Activated T-helper 1 cell treated with anti-CD3 and anti-CD28 coated beads, Interleukin-2, amount 50 U/mL, for 16 hours (primary cell): ENCODE measurements at regions not wholly inside any gene's neighbourhood (a gene's known extent, or its start where the extent isn't known, plus 50 kb on each side); places are given as distances from the start of the nearest gene placed in this dataset.
"Not testable (repeated sequence)": the region's sequence is repeated elsewhere in the genome, so short reads cannot be mapped to it uniquely, and the experiment has no call there.

Experiments used
- DNase-seq, 2 donors: peaks; one replicate each; pipeline ENCODE4 v3.0.0-alpha.2; 2020; ENCODE audit warnings: low read depth in 1 of 2, low spot score in 1 of 2

GRCh38 chrX:43350935-43351334, 305.2 kb upstream of the MAOA start:
- DNase-seq: no peak

GRCh38 chrX:43357741-43358140, 298.4 kb upstream of the MAOA start:
- no peak for DNase-seq

DNA sequence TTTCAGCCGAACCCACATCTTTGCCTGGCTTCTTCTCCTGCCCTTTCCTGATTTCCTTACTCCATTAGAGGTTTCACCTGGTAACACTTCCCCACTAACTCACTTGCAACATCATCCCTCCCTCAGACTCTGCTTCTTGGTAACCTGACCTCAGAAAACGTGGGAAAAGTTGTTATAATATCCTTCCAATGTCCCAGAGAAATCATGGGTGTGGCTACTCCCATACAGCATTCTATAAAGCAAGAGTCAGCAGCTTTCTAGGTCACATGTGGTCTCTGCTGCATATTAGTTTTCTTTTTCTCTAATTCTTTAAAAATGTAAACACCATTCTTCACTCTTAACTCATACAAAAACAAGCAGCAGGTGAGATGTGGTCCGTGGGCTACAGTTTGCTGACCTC, 283.1 kb upstream of the MAOA start:
- DNase-seq: no peak

GRCh38 chrX:43375136-43375535, 281.0 kb upstream of the MAOA start:
- DNase-seq: no peak

DNA sequence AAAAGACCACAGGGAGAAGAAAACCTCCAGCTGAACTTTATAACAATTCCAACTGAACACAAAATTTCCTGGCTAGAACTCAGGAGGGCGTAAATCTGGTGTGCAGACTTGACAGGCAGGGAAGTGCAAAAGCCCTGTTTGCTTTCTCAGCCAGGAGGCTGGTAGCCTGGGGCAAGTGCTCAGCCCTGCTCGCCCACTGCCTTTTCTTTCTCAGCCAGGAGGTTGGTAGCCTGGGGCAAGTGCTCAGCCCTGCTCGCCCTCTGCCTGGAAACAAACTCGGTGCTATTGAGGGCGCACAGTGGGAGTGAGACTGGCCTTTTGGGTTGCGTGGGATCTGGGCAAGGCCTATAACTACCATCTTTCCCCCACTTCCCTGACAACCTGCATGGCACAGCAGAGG, 275.4 kb upstream of the MAOA start:
- no peak for DNase-seq

GRCh38 chrX:43386875-43387274, 269.2 kb upstream of the MAOA start:
- no peak for DNase-seq

DNA sequence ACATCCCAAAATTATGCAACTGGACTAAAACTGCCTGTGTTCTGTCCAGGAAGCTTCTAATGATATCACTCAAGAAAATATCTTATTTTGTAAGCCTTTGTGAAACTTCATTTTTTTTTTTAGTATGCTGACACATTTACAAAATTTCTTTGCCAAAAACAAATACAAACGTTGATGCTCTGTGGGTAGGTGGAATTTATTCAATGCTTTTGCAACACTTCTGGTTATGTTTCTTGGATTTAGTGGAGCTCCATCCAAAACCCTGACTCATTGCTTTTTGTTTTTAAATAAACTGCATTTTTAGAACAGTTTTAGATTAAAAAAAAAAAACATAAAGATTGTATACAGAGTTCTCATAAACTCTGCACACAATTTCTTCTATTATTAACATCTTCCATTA, 250.9 kb upstream of the MAOA start:
- DNase-seq: no peak

GRCh38 chrX:43423876-43424275, 232.2 kb upstream of the MAOA start:
- no peak for DNase-seq

- DNase-seq: no peak
These were observed 219.6 kb upstream of the MAOA start for GRCh38 chrX:43436517-43436916.

DNA sequence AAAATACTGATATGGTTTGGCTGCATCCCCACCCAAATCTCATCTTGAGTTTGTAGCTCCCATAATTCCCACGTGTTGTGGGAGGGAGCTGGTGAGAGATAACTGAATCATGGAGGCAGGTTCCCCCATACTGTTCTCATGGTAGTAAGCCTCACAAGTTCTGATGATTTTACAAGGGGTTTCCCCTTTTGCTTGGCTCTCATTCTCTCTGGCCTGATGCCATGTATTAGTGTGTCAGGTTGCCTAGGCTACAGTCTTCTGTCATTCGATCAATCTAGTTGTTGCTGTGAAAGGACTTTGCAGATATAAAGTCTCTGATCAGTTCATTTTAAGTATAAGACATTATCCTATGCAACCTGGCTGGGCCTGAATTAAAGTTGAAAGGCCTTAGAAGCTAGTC, 209.3 kb upstream of the MAOA start:
- no peak for DNase-seq

DNA sequence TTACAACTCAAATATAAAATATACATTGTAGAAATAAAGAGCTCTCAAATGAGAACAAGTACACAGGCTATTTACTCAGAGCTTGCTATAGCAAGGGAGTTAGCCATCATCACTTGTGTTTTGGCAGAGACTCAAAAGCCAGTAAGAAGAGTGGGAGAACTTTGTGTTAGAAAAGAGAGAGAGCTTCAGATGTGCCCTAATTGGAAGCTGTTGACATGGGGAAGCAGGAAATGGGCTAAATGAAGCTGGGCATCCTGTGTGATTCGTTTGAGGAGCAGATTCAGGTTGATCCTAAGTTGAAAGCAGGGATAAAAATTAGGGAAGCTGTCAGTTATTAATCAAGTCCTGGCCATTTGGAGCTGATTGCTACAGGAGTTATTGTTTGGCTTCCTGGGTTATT, 207.4 kb upstream of the MAOA start:
- no peak for DNase-seq

DNA sequence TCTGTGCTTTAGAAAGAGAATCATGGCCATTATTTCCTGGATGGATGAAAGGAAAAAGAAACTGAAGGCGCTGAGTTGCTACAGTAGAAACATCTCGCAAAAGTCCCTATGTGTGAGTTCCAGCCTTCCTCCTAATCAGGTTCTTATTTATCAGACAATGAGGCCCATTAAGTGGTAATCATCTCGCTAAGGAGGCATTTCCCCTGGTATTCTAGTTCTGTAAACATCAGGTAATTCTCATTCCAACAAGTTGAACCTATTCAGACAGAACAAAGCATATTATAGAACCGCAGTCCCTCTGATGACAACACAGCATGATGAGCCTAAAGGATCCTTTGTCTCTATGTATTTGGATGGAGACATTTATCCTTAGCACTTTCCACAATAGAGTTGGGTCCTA, 205.7 kb upstream of the MAOA start:
- DNase-seq: no peak

GRCh38 chrX:43451976-43452686, 204.0 kb upstream of the MAOA start:
- DNase-seq: not testable (repeated sequence)

DNA sequence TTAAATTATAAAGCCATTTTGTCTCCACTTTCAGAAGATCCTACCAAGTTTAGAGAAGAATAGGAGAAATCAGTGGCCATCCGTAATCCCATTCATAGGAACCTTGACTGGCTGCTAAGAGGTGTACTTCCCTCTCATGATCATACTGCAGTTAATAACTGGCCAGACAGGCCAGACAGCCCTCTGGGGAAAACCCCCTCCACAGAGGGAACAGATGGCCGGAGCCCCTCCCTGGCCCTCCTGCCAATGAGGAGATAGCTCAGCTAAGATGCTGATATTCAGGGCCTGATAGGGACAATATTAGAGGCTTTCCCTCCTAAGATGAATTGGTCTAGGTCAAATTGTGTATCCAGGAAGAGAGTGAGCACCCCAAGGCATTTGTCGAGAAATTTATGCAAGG, 200.0 kb upstream of the MAOA start:
- no peak for DNase-seq

DNA sequence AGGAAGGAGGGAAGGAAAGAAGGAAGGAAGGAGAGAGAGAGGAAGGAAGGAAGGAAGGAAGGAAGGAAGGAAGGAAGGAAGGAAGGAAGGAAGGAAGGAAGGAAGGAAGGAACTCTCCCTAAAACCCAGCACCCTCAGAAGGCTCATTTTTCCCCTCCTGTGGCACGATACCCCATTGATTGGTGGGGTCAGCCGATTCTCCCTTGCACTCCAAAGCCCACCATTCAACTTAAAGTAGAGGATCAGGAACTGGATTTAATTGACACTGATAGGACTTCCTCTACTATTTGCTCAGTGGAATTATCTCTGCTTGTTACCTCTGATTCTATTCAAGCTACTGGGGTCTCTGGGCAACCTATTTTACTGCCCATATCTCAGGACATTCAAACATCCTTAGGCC, 199.2 kb upstream of the MAOA start:
- no peak for DNase-seq

- DNase-seq: no peak
These were observed 188.4 kb upstream of the MAOA start for GRCh38 chrX:43467608-43468234.

DNA sequence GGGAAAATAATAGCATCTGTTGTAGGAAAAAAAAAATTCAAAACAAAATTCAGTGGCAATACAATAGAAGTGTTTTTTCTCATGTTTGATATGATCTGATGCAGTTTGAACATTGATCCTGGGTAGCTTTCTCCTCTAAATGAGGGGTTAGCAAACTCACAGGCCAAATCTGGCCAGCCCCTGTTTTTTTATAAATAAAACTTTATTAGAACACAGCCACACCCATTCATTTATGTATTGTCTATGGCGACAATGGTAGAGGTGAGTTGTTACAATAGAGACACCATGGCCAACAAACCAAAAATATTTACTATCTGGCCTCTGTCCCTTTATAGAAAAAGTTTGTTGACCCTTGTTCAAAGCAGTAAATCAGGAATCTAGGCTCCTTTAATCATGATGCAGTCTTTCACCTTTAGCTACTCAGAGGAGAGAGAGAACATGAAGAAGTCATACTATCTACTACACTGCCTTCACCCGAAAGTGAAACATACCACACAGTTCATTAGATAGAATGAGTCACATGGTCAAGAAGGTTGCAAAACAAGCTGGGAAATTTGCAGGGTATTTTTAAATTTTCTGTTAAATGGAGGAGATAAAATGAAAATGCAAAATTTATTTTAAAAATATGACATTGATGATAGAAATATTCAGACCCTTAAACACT, 186.6 kb upstream of the MAOA start:
- no peak for DNase-seq

DNA sequence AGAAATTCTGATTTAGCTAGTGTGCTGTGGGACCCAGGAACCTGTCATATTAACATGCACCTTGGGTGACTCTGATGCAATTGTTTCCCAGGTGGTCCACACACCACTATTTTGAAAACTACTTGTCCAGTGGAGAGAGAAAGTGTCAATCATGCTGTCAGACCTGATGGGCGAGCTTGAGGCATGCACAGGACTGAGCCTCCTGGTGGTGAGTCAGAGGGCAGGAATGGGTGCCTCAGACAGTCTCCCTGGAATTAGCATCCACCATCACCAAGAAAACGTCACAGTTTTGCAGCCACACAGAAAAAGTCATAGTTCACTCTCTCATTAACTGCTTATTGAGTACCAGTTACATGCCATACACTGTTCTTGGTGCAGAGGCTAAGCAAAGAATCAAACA, 181.8 kb upstream of the MAOA start:
- no peak for DNase-seq

DNA sequence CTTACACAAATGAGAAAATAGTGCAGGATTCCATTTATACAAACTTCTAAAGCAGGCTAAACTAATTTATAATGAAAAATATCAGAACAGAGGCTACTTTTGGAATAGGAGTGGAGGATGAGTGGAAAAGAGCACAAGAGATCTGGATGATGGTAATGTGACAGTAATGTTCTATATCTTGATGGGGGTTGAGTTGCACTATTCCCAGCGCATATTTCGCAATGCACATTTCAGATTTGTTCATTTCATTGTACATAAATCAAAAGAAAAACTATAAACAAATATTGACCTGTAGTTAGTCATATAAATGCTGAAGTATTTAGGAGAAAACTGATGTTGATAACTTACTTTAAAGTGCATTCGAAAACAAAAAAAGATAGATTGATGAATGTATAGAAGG, 177.0 kb upstream of the MAOA start:
- DNase-seq: no peak

DNA sequence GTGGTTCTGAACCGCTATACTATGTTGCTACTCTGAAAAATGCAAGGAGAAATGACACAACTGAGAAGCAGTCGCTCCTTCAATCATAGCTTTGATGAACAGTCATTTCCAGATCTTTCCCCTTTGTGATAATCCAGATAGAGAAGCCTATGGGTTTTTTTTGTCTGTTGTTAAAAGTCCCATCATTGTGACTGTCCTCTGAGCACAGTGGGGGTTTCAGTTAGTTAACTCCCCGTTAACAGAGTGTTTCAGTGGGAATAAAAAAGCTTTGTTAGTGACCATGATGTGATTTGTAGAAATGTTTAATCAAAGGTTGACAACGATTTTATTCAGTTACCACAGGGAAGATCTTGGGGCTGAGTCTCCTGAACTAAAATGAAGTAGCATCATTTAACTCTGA, 176.2 kb upstream of the MAOA start:
- DNase-seq: no peak

GRCh38 chrX:43481576-43481975, 174.5 kb upstream of the MAOA start:
- no peak for DNase-seq

- no peak for DNase-seq
These were observed 162.3 kb upstream of the MAOA start for GRCh38 chrX:43493756-43494155.

DNA sequence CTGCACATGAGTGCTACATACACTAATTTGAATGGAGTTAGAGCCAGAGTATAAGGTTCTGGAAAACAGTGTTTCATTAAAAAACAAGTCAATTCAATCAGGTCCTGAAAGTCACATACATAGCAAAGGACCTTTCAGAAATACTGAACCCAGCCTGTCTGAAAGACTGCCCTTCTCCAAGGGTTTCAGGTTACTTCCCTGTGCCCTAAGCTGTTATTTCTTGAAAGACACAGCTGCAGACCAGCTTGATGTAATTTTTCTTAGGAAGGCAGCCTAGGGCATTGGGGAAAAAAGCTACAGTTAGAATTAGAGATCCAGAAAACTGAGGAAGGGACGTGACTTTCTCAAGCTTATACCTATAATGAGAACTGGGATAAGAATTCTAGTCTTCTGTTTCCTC, 155.9 kb upstream of the MAOA start:
- no peak for DNase-seq
